ENCODE measurements at regions not wholly inside any gene's neighbourhood (a gene's known extent, or its start where the extent isn't known, plus 50 kb on each side); places are given as distances from the start of the nearest gene placed in this dataset.

GRCh38 chr13:109955598-109955997 lies 169.2 kb upstream of the IRS2 start:
- no peak for TF ChIP-seq EZH2 (IDR thresholded peaks at IDR 0.05; ENCODE audit: borderline replicate concordance, low read length)
- TF ChIP-seq, protein P1, sequence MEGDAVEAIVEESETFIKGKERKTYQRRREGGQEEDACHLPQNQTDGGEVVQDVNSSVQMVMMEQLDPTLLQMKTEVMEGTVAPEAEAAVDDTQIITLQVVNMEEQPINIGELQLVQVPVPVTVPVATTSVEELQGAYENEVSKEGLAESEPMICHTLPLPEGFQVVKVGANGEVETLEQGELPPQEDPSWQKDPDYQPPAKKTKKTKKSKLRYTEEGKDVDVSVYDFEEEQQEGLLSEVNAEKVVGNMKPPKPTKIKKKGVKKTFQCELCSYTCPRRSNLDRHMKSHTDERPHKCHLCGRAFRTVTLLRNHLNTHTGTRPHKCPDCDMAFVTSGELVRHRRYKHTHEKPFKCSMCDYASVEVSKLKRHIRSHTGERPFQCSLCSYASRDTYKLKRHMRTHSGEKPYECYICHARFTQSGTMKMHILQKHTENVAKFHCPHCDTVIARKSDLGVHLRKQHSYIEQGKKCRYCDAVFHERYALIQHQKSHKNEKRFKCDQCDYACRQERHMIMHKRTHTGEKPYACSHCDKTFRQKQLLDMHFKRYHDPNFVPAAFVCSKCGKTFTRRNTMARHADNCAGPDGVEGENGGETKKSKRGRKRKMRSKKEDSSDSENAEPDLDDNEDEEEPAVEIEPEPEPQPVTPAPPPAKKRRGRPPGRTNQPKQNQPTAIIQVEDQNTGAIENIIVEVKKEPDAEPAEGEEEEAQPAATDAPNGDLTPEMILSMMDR (conservative IDR thresholded peaks at IDR 0.05 in 1 of 2, IDR thresholded peaks at IDR 0.05 in 1 of 2; ENCODE audit: extremely low read depth in 1 of 2, insufficient read depth in 1 of 2, low read depth in 1 of 2, low read length in 2 of 2) = no peak
